Medulla oblongata (tissue), 1 donor: ENCODE measurements at regions not wholly inside any gene's neighbourhood (a gene's known extent, or its start where the extent isn't known, plus 50 kb on each side); places are given as distances from the start of the nearest gene placed in this dataset.
"Not testable (repeated sequence)": the region's sequence is repeated elsewhere in the genome, so short reads cannot be mapped to it uniquely, and the experiment has no call there.

Experiments
- DNase-seq: peaks from one replicate; pipeline ENCODE4 v3.0.0-alpha.2; 2015; ENCODE audit errors: extremely low spot score

GRCh38 chr21:5013455-5014304 lies 5507.7 kb upstream of the TPTE start:
- not testable (repeated sequence) for DNase-seq

DNA sequence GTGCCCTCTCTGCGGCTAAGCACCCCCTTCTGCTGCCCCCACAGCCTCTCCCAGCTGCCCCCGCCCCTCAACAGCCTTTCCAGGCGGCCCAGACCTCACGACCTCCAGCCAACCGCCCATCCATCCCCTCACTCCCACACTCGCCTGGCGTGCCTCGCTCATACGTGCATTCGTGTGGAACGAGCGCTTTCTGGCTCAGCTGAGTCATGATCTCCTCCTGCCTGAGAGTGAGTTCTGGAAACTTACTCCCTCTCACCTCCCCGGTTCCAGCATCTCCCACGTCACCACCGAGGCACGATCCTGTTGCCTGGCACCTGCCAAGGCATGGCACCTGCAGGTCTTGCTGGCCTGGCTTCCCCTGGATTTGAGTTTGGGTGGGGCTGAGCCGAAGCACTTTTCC lies 5506.2 kb upstream of the TPTE start:
- not testable (repeated sequence) for DNase-seq

GRCh38 chr21:5019120-5019519 lies 5502.3 kb upstream of the TPTE start:
- not testable (repeated sequence) for DNase-seq

- DNase-seq = not testable (repeated sequence)
These were observed 5499.6 kb upstream of the TPTE start for GRCh38 chr21:5021815-5022214.

DNA sequence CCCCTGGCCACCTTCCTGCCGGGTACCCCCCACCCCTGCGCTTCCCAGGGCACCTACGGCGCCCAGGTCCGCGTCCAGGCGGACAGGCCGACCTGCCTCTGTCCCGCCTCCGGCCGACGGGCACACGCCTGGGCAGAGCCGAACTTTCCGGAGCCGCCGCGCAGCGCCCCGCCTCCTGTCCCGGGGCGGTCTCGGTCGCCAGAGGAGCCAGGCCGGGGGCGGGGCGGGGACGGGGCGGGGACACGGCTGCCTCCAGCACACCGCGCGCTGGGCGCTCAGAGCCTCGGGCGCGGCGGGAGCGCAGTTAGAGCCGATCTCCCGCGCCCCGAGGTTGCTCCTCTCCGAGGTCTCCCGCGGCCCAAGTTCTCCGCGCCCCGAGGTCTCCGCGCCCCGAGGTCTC lies 5499.1 kb upstream of the TPTE start:
- not testable (repeated sequence) for DNase-seq

GRCh38 chr21:5022748-5023147 lies 5498.6 kb upstream of the TPTE start:
- not testable (repeated sequence) for DNase-seq

GRCh38 chr21:5035147-5035546 lies 5486.2 kb upstream of the TPTE start:
- not testable (repeated sequence) for DNase-seq

DNA sequence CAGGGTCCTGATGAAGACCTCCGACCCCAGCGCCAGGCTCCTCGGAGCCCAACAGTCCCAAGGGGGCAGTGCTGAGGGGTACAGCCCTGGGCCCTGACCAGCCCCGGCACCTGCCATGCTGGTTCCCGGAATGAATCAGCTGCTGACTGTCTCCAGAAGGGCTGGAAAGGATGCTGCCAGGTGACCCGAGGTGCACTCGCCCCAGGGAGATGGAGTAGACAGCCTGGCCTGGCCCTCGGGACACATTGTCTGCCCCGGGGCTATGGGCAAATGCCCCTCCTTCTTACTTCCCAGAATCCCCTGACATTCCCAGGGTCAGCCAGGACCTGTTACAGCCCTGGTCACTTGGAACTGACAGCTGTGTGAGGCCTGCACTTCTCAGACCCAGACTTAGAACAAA lies 5485.8 kb upstream of the TPTE start:
- not testable (repeated sequence) for DNase-seq

GRCh38 chr21:5037606-5038331 lies 5483.6 kb upstream of the TPTE start:
- not testable (repeated sequence) for DNase-seq

GRCh38 chr21:5039926-5040325 lies 5481.5 kb upstream of the TPTE start:
- not testable (repeated sequence) for DNase-seq

DNA sequence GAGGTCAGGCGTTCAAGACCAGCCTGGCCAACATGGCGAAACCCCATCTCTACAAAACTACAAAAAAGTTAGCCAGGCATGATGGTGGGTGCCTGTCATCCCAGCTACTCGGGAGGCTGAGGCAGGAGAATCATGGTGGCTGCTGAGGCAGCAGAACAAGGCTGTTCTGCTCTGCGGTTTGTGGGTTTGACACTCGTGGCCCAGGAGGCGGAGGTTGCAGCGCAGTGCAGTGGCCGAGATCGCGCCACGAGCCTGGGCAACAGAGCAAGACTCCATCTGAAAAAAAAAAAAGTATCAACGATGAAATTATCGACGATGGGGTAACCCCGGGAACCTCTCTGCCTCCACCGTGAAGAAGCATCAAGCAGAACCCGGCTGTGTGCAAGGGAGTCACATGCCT lies 5478.8 kb upstream of the TPTE start:
- not testable (repeated sequence) for DNase-seq

- DNase-seq = not testable (repeated sequence)
These were observed 5476.6 kb upstream of the TPTE start for GRCh38 chr21:5044812-5045211.

DNA sequence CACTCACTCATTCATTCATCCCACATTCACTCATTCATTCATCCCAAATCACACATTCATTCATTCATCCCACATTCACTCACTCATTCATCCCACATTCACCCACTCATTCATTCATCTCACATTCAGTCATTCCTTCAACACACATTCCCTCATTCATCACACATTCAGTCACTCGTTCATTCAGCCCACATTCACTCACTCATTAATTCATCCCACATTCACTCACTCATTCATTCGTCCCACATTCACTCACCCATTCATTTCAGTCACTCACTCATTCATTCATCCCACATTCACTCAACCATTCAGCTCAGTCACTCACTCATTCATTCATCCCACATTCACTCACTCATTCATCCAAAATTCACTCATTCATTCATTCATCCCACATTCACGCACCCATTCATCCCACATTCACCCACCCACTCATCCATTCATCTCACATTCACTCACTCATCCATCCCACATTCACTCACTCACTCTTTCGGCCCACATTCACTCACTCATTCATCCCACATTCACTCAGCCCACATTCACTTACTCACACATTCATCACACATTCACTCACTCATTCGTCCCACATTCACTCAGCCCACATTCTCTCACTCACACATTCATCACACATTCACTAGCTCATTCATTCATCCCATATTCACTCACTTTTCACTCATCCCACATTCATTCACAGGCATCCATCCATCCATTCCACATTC lies 5469.9 kb upstream of the TPTE start:
- not testable (repeated sequence) for DNase-seq

DNA sequence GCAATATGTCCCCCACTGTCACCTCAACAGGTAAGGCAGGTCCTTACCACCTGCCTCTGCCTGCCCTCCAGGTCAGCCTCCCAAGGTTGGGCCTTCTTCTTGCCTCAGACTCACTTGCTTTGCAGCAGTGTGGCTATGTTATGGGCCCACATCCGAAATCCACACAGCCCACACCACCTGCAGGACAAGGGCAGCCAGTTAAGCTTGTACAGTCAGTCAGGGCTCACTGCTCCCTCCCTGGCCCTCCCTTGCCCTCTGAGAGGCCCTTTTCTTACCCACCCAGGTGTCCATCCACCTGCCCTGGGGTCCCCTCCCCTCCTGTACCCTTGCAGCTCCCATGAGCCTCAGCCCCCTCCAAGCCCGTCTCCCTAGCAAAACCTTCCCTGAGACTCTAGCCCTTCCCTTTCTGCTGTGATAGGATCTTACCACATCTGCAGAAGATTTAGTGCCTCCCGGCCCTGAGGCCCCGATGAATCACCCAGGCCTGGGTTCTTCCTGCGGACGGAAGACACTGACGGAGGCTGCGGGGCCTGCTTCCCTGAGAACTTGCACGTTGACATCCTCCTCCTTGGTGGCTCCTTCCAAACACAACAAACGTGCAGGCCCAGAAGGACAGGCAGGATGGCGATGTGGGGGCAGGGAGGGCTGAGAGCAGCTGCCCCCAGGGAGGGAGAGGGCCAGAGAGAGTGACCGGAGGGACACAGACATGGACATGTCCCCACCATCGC lies 5466.2 kb upstream of the TPTE start:
- not testable (repeated sequence) for DNase-seq

- DNase-seq = not testable (repeated sequence)
These were observed 5465.1 kb upstream of the TPTE start for GRCh38 chr21:5055996-5056962.

GRCh38 chr21:5057077-5057476 lies 5464.3 kb upstream of the TPTE start:
- not testable (repeated sequence) for DNase-seq

DNA sequence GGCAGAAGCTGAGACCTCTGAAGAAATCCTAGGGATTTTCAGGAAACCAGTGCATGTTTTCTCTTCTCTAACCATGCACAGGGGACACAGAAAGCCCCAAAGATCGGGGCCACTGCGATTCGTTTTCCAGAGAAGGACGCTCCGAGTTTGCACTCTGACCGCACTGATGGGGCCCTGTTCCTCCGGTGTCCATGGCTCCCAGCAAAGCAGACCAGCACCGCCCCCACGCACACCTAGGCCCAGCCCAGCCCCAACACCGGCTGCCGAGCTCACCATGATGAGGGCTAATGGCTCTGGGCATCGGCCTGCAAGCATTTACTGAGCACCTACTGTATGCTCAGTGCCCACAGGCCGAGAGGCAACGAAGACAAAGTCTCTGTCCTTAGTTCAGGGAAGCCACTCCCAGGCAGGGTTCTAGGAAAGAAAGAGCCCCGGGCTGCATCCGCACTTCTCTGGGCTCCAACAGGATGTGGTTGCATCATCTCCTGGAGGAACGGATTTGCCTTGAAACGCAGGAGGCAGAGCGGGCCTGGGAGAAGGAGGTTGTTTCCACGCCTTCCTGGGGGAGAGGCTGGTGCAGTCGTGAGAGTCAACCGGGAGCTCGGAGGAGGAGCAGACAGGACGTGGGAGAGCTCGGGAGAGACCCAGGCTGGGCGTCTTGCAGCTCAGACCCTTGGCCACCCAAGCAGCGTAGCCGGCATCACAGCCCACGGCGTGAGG lies 5460.9 kb upstream of the TPTE start:
- DNase-seq = not testable (repeated sequence)

GRCh38 chr21:5064581-5065142 lies 5456.7 kb upstream of the TPTE start:
- DNase-seq = not testable (repeated sequence)
